Body of pancreas (tissue), 4 donors: ENCODE measurements at regions not wholly inside any gene's neighbourhood (a gene's known extent, or its start where the extent isn't known, plus 50 kb on each side); places are given as distances from the start of the nearest gene placed in this dataset.

Experiments used
- POLR2A ChIP-seq, 3 donors: fragments of 450-650 bp; IDR thresholded peaks; one replicate each; pipeline ENCODE4 v1.6.1; 2016; ENCODE audit warnings: antibody characterized with exemption in 3 of 3, mild to moderate bottlenecking in 2 of 3
- TF ChIP-seq, protein P1 (sequence below), 7 experiments: fragments of 450-650 bp in 4 of 7; fragments of 200-600 bp in 3 of 7; sonication (generic) in 3 of 7; IDR thresholded peaks; one replicate each; pipeline ENCODE4 v1.5.1; 2016 to 2019; ENCODE audit warnings: antibody characterized with exemption in 7 of 7

DNA sequence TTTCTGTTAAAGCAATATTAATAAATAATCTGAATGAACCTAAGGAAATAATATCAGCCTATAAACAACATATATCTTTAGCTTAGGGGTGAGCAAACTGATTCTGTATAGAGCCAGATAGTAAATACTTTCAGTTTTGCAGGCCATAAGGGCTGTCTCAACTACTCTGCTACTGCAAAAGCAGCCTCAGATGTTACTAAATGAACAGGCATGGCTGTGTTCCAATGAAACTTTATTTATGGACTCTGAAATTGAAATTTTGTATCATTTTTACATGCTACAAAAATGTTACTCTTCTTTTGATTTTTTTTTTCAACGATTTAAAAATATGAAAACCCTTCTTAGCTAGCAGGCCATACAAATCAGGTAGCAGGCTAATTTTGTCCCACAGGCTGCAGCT is 212.8 kb upstream of the PRICKLE2 start:
- TF ChIP-seq, protein P1, sequence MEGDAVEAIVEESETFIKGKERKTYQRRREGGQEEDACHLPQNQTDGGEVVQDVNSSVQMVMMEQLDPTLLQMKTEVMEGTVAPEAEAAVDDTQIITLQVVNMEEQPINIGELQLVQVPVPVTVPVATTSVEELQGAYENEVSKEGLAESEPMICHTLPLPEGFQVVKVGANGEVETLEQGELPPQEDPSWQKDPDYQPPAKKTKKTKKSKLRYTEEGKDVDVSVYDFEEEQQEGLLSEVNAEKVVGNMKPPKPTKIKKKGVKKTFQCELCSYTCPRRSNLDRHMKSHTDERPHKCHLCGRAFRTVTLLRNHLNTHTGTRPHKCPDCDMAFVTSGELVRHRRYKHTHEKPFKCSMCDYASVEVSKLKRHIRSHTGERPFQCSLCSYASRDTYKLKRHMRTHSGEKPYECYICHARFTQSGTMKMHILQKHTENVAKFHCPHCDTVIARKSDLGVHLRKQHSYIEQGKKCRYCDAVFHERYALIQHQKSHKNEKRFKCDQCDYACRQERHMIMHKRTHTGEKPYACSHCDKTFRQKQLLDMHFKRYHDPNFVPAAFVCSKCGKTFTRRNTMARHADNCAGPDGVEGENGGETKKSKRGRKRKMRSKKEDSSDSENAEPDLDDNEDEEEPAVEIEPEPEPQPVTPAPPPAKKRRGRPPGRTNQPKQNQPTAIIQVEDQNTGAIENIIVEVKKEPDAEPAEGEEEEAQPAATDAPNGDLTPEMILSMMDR (IDR thresholded peaks at IDR 0.05) = no peak
- TF ChIP-seq POLR2A (IDR thresholded peaks at IDR 0.05) = no peak
